PC-9 (cell line): ENCODE measurements at regions not wholly inside any gene's neighbourhood (a gene's known extent, or its start where the extent isn't known, plus 50 kb on each side); places are given as distances from the start of the nearest gene placed in this dataset.

Source experiments
- EZH2 ChIP-seq: fragments of 200-600 bp; sonication (generic); IDR thresholded peaks from 2 replicates; pipeline ENCODE4 v1.8.0; 2017; ENCODE audit warnings: antibody characterized with exemption, low read depth
- TF ChIP-seq, protein P1 (sequence below): fragments of 200-600 bp; sonication (generic); conservative IDR thresholded peaks from 2 replicates; pipeline ENCODE4 v1.6.1; 2017; ENCODE audit warnings: mixed run types, antibody characterized with exemption, mild to moderate bottlenecking, moderate library complexity

- TF ChIP-seq, protein P1, sequence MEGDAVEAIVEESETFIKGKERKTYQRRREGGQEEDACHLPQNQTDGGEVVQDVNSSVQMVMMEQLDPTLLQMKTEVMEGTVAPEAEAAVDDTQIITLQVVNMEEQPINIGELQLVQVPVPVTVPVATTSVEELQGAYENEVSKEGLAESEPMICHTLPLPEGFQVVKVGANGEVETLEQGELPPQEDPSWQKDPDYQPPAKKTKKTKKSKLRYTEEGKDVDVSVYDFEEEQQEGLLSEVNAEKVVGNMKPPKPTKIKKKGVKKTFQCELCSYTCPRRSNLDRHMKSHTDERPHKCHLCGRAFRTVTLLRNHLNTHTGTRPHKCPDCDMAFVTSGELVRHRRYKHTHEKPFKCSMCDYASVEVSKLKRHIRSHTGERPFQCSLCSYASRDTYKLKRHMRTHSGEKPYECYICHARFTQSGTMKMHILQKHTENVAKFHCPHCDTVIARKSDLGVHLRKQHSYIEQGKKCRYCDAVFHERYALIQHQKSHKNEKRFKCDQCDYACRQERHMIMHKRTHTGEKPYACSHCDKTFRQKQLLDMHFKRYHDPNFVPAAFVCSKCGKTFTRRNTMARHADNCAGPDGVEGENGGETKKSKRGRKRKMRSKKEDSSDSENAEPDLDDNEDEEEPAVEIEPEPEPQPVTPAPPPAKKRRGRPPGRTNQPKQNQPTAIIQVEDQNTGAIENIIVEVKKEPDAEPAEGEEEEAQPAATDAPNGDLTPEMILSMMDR: no peak
- TF ChIP-seq EZH2: no peak
Observed at GRCh38 chr2:205878999-205879762, 196.9 kb downstream of the NRP2 start.
